Astrocyte of the spinal cord (primary cell): ENCODE measurements at regions not wholly inside any gene's neighbourhood (a gene's known extent, or its start where the extent isn't known, plus 50 kb on each side); places are given as distances from the start of the nearest gene placed in this dataset.

Source experiments
- DNase-seq: peaks from one replicate; pipeline ENCODE4 v3.0.0; 2011; ENCODE audit warnings: low read depth, low spot score
- H3K4me3 ChIP-seq: 2 replicates; pipeline ENCODE4 v1.5.1; 2011; ENCODE audit warnings: low read depth, mild to moderate bottlenecking, low read length, moderate library complexity
- in situ Hi-C: cut with HindIII; loops from 2 replicates; pipeline ENCODE4 v1.10.0; 2017; ENCODE audit warnings: low sequenced_read_pairs
- TF ChIP-seq, protein P1 (sequence below): IDR thresholded peaks from 2 replicates; pipeline ENCODE4 v1.5.1; 2012; ENCODE audit warnings: low read depth, mild to moderate bottlenecking, low read length, inconsistent platforms

- no peak for DNase-seq
- H3K4me3 ChIP-seq, result no peak overlapping the region
- TF ChIP-seq, protein P1, sequence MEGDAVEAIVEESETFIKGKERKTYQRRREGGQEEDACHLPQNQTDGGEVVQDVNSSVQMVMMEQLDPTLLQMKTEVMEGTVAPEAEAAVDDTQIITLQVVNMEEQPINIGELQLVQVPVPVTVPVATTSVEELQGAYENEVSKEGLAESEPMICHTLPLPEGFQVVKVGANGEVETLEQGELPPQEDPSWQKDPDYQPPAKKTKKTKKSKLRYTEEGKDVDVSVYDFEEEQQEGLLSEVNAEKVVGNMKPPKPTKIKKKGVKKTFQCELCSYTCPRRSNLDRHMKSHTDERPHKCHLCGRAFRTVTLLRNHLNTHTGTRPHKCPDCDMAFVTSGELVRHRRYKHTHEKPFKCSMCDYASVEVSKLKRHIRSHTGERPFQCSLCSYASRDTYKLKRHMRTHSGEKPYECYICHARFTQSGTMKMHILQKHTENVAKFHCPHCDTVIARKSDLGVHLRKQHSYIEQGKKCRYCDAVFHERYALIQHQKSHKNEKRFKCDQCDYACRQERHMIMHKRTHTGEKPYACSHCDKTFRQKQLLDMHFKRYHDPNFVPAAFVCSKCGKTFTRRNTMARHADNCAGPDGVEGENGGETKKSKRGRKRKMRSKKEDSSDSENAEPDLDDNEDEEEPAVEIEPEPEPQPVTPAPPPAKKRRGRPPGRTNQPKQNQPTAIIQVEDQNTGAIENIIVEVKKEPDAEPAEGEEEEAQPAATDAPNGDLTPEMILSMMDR, result no peak
- in situ Hi-C loops, result no loop called here
Observed at GRCh38 chr9:87227456-87227855, 270.2 kb upstream of the DAPK1 start.

- TF ChIP-seq, protein P1, result no peak
- peak; percentile 10 for DNase-seq
- H3K4me3 ChIP-seq, result no peak overlapping the region
- in situ Hi-C loops, result no loop called here
Observed at GRCh38 chr9:87229108-87229507, 268.6 kb upstream of the DAPK1 start.

DNA sequence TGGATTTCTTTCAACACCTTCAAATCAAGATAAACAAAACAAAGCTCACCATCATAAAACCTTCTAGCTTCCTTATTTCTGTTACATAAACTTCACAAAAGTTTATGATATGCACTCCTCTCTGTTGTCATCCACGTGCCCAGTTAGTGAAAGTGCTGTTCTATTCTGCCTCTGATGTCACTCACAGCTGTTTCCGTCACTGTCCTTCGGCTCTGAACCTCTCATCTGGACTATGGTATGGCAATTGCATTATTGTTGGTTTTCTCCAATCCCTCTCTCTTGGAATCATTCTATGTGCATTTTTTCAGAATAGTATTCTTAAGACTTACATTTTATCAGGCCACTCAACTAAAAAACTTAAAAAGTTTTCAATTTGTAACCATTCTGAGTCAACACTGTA lies 264.2 kb upstream of the DAPK1 start:
- in situ Hi-C loops, result no loop called here
- H3K4me3 ChIP-seq, result no peak overlapping the region
- TF ChIP-seq, protein P1, result no peak
- DNase-seq, result no peak

DNA sequence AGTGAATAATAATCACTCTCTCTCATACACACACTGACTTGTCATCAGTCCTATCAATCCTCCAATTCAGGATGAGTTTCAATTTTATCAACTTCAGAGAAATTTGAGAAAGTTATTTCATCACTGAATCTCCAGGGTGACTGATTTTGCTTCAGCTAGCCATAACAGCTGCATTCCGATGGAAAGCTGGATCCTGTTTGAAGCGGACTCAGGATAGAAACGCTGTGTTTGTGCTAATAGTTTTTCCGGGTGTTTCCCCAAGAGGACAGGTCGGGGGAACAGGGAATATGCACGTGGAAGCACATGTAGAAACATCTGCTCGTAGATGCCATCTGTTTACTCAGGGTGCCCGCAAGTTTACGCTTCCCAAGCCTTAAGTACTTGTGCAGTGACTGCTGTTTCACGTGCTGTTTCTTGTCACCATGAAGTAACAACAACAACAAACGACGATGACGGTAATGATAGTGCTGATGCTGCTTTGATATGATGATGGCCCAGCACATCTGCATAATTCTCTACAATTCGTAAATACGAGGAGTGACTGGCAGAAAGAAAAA lies 263.7 kb upstream of the DAPK1 start:
- in situ Hi-C loops, result no loop called here
- TF ChIP-seq, protein P1, result no peak
- H3K4me3 ChIP-seq, result no peak overlapping the region
- no peak for DNase-seq

- TF ChIP-seq, protein P1, result no peak
- H3K4me3 ChIP-seq, result no peak overlapping the region
- in situ Hi-C loops, result no loop called here
- no peak for DNase-seq
Observed at GRCh38 chr9:87234854-87235253, 262.8 kb upstream of the DAPK1 start.

DNA sequence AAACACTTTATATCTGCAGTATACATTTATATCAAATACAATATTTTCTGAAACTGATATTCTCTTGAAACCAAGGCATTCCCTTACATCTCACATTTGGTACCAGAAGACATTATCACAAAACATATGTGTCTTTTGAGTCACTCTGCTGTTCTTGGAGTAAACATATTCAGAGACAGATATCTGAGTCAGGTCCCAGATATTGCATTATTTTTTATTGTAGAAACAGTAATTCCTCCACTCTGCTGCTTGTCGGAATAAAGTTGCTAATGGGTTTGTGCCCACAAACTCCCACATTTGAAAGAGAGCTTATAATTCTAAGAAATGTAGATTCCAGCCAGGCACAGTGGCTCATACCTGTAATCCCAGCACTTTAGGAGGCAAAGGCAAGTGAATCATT lies 261.1 kb upstream of the DAPK1 start:
- DNase-seq, result no peak
- H3K4me3 ChIP-seq, result no peak overlapping the region
- TF ChIP-seq, protein P1, result no peak
- in situ Hi-C loops, result no loop called here

DNA sequence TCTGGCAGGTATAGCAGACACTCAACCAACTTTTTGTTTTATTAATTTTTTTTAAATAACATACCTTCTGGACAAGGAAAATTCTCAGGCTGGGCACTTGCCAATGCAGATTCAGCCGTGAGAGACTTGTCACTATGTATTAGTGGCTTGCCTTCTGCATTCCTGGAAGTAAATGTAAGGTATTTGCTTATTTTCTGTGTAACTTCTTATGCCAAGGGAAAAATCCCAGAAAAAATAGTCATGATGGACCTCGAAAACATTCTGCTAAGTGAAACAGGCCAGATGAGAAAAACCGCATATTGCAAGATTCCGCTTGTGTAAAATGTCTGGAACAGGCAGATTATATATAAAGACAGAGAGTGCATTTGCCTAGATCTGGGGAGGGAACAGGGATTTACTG lies 260.3 kb upstream of the DAPK1 start:
- in situ Hi-C loops, result no loop called here
- TF ChIP-seq, protein P1, result no peak
- H3K4me3 ChIP-seq, result no peak overlapping the region
- no peak for DNase-seq
